Kidney tubule cell (primary cell): ENCODE measurements at regions not wholly inside any gene's neighbourhood (a gene's known extent, or its start where the extent isn't known, plus 50 kb on each side); places are given as distances from the start of the nearest gene placed in this dataset.
"Not testable (repeated sequence)": the region's sequence is repeated elsewhere in the genome, so short reads cannot be mapped to it uniquely, and the experiment has no call there.

Experiments used
- DNase-seq: peaks from one replicate; pipeline ENCODE4 v3.0.0-alpha.2; 2018; ENCODE audit warnings: low spot score

- no peak for DNase-seq
Observed at GRCh38 chr10:113495553-113495952, 57.3 kb upstream of the HABP2 start.

- DNase-seq = no peak
Observed at GRCh38 chr10:113496111-113497109, 56.4 kb upstream of the HABP2 start.

GRCh38 chr10:113497198-113497597 lies 55.7 kb upstream of the HABP2 start:
- DNase-seq = no peak

- no peak for DNase-seq
Observed at GRCh38 chr10:113498997-113499396, 53.9 kb upstream of the HABP2 start.

GRCh38 chr10:113499806-113500205 lies 53.0 kb upstream of the HABP2 start:
- DNase-seq = no peak

- DNase-seq = not testable (repeated sequence)
Observed at GRCh38 chr10:113501031-113501430, 51.8 kb upstream of the HABP2 start.
